ENCODE measurements at regions not wholly inside any gene's neighbourhood (a gene's known extent, or its start where the extent isn't known, plus 50 kb on each side); places are given as distances from the start of the nearest gene placed in this dataset.

DNA sequence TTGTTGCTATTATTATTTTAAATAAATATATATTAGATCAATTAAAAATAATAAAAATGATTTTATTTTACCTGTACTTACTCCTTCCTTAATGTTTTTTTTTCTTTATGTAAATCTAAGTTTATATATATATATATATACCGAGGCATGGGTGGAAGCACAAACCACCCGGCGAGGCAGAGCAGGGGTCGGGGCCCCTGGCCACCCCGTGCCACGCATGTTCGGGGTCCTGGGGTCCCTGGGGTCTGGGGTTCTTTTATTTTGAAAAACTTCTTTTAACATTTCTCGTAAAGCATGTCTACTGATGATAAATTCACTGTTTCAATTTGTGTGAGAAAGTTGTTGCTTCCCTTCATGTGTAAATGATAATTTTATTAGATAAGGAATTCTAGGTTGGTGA is 976.1 kb downstream of the REEP3 start:
- DNase-seq (ENCODE audit: low spot score): no peak

DNA sequence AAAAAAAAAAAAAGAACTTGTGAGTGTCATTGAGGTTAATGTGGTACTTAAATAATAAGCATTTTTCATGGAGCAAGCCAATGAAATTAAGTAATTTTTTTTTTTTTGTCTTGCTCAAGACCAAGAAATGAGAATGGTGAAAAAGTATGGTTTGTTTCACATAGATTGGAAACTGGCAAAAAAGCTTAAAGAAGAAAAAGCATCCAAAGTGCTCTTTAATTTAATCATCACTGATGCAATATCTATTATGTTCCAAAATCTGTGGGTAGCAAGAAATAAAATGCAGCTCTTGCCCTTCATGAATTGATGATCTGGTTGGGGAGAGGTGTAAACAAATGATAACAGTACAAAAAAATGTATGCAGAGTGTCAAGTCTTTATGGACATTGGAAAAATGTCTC is 980.6 kb downstream of the REEP3 start:
- DNase-seq (ENCODE audit: low spot score): no peak

DNA sequence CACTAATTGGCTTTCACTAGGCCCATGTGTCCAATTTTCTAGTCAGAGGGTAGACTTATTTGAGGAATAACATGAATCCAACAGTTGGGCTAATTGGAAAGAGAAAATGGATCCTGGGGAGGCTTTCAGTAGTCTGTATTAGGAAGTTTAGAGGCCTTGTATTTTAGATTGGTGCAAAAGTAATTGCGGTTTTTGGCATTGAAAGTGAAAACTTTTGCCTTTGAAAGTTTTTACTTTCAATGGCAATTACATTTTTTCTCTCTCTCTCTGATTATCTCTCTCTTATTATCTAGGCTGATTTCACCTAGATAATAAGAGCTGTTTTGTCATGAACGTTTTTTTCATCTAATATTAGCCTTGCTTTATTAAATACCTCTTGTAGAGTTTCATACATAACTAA is 981.7 kb downstream of the REEP3 start:
- DNase-seq (ENCODE audit: low spot score): no peak

DNA sequence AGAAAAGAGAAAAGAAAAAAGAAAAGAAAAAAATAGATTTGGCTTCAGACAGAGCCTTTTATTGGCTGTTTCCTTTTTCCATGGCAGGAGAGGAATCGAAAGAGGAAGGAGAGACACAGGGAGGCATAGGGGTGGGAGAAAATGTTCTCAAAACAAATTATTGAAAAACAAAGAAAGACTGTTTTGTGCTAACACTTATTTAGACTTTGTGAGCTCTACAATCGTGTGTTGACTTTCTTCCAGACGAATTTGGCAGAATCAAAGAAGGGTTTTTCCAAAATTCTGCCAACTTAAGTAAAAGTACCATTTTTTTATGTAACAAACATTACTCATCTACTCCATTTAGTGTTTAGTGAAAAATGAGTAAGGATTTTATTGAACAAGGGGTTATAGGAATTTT is 982.2 kb downstream of the REEP3 start:
- no peak for DNase-seq (ENCODE audit: low spot score)

DNA sequence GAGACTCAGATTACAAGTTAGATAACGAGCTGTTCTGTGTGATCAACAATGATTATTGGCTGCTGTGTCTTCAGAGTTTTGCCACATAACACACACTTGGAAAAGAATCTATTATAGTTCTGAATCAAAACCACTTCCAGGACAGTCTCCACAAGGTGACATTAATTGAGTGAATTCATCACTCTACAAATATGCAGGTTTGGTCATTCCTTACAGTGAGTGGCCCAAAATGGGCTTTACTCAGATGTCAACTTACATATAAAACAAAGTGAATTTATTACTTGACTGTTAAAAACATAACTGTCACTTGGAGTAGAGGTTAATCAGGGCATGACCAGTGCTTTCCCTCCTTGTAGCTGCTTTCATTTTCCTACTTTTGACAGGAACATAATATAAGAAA is 984.3 kb downstream of the REEP3 start:
- no peak for DNase-seq (ENCODE audit: low spot score)

DNA sequence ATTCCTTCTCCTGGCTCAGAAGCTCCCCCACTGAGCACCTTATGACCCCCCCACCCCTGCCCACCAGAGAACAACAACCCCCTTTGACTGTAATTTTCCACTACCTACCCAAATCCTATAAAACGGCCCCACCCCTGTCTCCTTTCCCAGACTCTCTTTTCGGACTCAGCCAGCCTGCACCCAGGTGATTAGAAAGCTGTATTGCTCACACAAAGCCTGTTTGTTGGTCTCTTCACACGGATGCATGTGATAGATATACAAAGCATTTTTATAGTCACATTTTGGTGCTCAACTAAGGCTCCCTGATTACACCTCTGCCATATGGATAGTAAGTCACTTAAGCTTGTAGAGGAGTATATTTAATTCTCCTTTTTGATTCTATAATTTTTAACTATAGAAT is 985.8 kb downstream of the REEP3 start:
- DNase-seq (ENCODE audit: low spot score): no peak

DNA sequence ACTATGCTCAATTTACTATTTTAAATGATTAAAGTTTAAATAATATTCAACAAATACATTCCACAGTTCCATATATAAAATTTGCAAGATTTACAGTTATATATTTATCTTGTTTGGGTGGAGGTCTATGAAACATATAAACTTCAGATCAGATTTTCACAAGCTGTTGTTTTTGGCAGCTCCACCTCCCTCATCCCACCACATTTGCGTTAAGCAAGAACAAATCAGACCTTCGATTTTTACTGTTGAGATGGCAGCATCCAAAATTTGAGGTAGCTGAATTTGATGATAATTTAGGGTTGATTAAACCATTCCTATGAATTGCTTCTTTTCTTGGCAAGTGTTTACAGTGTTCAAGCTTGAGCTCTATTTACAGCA is 986.4 kb downstream of the REEP3 start:
- no peak for DNase-seq (ENCODE audit: low spot score)

DNA sequence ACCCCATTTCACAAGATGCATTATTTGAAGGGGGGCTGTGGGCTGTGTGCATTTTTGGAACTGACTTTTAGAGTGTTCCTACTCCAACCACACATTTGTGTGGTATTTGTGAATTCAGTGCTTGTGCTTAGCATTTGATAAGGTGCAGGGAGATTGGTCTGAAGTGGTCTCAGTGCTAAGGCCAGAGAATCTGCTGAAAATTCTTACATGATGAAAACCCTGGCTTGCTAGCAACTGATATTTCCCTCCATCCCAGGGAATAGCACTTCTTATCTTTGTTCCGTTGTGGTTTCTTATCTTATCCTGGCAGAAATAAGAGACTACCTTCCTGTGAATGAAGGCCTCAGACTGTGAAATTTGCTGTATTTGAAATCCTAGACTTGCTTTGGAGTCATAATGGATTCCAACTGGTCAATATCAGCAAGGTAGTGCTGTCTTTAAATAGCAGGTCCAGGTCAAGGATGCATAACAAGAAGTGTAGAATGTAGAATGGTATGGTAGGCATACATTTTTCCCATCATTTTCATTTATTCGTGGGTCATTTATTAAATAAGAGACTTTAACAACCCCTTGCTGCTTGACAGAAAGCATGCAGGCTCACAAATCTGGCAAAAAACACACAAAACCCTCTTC is 986.9 kb downstream of the REEP3 start:
- no peak for DNase-seq (ENCODE audit: low spot score)

DNA sequence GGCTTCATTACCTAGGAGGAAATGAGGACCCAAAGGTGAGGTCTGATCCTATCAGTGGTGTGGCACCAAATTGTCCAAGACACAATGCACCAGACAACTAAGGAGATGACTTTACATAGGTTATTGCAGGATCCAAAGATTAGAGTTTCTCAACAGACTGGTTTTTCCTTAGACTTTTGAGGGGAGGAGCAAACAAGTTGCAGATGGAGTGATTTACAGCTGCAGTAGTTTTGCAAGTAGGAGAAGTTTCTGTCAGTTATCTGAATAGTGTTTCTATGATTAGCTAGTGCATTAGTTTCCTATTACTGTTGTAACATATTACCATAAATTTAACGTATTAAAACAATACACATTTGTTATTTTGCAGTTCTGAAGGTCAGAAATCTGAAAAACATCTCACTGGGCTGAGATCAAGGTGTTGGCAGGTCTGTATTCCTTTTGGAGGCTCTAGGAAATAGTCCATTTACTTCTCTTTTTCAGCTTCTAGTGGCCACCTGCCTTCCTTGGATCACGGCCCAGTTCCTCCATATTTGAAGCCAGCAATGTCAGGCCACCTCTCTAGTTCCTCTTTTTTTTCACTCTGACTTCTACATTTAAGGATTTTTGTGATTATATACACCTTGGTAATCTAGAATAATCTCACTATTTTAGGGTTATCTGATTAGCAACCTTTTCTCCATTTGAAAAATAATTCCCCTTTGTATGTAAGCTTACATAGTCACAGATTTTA is 994.9 kb downstream of the REEP3 start:
- DNase-seq (ENCODE audit: low spot score): no peak

DNA sequence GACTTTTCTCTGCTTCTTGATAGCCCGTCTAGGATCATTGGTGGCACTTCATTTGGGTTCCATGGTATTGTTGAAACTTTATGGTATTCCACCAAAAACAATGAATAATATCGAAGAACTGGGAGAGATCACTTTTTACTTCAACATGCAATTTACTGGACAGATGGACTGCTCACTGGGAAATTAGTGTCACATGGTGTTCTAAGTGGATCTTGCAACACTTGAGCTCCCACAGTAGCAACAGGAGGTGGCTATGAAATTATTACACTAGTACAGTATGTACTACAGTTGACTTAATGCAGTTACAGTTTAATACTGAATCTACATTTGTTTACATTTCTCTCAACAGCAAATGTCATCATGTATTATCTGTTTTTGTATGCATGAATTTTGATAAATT is 997.3 kb downstream of the REEP3 start:
- no peak for DNase-seq (ENCODE audit: low spot score)

DNA sequence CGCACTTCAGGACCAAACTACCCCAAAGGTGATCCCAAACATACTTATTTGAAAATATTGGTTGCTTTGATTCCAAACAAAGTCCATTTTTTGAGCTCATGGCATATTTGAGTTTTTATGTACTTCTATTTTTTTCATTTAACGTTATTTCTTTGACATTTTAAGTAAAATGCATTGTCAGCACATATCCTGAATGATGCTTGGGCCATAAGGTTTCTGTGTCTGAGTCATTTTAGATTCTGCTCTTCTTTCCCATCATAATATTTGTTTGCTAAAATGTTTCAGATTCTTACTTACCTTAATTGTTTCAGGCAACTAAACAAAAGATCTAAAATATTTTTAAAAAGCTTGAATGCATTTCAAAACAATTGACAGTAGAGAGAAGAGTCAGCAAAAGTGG is 998.2 kb downstream of the REEP3 start:
- DNase-seq (ENCODE audit: low spot score): no peak

DNA sequence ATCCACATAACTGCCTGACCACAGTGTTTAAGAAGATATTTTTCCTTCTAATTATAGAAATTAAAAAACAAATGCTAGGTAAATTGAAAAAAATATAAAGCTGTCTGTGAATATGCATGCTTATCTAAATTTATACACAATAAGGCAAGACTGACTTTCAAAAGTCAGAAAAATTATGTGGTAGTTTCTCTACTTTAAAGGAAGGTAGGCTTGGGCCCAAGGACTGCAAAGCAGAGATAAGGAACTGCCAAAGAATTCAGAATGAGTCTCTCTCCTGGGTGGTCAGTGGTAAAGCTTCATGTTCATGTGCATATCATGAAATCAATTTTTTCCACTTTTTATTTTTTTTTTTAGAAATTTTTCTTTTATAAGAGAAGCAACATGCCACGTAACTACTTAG is 998.6 kb downstream of the REEP3 start:
- DNase-seq (ENCODE audit: low spot score): no peak

DNA sequence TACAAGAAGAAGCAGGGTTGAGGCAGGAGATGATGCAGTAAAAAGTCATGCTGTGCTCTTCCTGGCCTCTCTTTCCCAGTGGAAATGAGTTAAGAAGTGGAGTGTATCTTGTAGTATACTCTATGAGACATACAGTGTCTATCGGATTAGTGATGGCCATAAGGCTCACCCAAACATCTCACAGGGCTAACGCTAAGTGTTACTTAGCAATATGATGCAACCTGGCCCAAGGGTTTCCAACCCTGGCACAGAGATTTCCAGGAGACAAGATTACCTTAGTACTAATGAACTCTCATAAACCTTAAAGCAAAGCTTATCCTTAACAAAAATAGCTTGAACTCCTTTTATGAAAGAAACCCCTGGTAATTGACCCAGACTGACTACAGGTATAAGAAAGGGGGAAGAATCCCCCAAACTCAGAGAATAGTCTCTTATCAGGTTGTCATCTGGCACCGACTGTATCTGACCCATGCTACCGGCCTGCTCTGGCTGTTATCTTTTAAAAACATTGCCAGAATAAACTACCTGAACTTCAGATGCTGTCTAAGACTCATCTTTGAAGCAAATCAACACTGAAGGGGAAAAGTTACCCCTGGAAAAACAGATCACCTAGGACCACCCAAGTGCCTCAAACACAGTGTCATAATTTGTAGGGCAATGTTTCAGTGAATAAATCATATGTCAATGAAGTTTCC is 1002.0 kb downstream of the REEP3 start:
- no peak for DNase-seq (ENCODE audit: low spot score)

DNA sequence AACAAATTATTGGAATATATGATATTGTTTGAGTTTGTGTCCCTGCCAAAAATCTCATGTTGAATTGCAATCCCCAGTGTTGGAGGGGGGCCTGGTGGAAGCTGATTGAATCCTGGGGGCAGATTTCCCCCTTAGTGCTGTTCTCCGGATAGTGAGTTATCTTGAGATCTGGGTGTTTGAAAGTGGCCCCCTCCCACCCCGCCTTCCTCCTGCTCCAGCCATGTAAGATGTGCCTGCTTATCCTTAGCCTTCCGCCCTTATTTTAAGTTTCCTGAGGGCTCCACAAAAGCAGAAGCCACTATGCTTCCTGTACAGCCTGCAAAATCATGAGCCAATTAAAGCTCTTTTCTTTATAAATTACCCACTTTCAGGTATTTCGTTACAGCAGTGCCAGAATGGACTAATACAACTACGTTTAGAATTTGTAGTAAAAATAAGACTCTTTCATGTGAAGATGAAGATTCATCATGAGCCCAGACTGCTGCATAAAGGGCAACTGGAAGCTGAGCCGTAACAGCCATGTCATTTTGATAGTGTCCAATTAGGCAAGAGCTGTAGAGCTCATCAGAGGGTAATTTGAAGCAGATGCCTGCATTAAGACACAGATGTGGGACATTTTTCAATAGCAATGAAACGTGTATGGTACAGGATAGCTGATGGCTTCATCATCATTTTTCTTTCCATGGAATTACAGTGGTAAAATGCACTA is 1007.2 kb downstream of the REEP3 start:
- DNase-seq (ENCODE audit: low spot score): no peak

DNA sequence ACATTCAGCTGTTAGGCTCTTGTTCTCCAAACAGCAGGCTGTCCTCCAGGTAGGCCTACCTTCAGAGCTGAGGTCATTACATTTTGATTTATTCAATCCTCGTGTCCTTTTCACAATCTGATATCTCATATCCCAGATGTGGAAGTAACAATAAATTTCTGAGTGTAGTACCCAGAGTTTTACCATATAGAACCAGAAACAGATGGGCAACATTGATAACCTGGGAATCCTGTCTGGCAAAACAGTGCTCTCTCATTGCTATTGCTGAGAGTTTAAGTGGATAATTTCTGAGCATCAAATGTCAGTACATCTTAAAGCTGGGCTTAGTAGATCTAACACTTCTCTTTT is 1007.8 kb downstream of the REEP3 start:
- DNase-seq (ENCODE audit: low spot score): no peak

DNA sequence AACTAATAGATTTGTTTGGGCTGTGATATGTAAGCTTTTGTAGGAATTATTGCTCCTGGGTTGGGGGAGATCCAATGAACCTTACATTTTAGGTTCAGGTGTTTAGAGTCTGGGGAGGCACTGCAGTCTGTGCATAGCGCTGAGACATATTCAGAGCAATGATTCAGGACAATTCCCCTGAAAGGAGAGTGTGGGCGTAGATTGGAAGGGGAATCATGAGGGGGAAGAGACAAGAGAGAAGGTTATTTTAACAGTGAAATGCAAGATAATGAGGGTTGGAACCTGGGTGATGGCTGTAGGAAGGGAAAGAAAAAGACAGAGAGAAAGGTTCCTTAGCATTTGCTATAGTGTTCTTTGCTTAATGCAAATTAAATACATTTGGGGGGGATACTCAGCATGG is 1013.4 kb downstream of the REEP3 start:
- no peak for DNase-seq (ENCODE audit: low spot score)

DNA sequence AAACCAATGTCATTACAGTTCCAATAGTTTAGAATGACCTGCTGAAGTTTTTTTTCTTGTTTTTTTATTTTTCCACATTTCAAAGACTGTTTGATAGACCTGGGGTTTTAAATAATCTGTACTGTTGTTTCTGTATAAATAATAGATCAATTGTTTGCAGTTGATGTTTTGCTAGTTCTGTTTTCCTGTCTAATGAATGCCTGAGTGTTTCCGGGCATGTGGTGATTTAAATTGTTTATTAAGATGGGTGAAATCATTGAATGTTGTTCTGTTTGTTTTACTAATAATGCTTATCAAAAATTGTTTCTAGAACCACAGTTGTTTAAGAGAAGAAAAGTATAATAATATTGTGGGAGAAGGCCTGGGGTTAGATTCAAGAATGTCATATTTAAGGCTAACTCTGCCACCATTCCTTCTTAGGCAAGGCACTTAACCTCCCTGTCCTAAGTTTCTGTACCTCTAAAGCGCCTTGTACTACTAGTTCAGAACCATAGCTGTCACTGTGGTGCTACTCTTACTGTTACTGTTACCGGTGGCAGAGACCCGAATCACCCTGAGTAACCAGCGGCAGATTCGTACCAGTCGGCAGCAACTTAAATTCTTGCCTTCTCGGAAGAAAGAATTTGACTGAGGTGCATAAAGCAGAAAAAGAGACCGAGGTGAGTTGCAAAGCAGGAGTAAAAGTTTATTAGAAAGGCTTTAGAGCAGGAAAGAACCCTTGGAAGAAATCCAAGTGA is 1014.1 kb downstream of the REEP3 start:
- DNase-seq (ENCODE audit: low spot score): no peak

DNA sequence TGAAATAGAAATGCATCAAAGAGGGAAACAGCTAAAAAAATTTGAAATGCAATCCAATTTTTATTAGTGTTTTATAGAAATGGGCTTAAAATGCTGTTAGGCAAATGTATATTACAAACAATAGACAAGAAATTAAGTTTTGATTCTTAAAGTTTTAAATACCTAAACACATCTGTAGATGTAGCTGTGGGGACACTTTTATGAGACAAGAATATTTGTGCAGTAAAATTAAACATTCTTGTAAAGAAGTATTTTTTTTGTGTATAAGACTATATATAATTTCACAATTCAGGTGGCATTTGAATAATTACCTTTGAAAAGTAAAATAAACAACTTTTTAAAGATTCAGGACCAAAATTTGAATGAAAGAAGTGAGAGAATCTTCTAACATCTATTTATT is 1015.9 kb downstream of the REEP3 start:
- DNase-seq (ENCODE audit: low spot score): no peak

DNA sequence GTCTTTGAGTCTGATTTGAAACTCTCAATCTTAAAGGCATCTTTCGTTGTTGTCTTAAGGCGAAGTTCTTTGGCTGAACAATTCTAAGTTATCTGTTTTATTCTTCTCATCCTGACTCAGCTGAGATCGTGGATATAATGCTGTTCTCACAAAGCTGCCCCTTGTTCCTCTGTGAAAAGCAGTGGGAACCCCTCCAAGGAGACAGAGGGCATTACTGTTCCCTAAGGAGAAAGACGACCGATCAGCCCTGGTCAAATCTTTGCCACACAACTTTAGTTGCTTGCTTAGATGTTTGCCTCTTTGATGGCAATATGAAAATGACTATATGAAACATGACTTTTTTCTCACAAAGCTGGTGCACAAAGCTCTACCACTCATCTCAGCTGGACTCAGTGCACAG is 1016.7 kb downstream of the REEP3 start:
- no peak for DNase-seq (ENCODE audit: low spot score)

DNA sequence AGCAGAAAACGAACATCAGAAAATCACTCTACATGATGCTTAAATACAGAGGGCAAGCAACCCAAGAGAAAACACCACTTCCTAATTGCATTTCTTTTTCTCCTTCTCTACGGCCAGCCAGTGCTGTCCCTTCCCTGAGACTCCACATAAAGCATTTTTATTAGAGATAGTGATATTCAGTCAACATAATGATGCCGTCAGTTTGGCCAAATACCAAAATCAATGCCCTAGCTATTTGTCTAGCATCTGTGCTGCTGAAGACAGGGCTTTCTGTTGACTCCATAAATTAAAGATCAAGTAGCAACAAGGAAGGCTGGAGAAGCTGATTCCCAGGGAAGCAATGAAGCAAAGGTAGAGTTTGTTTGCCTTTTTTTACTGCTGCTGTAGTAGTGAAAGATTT is 1024.9 kb downstream of the REEP3 start:
- DNase-seq (ENCODE audit: low spot score): no peak

DNA sequence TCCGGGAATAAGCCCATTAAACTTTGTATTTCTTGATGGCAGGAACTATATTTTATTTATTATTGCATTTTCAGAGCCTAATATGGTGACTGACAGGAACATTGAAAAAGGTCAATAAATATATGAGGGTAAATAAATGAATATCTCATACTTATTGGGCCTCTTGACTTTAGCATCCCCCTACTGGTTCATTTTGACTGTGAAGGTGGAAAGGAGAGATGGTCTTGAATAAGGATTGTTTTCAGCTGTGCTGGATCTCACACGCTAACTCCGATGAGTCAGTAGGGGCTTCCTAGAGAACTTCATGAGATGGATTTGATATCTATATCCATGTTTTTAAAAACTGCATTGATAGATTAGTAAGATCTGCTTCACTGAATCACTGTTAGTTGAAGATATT is 1026.0 kb downstream of the REEP3 start:
- no peak for DNase-seq (ENCODE audit: low spot score)

DNA sequence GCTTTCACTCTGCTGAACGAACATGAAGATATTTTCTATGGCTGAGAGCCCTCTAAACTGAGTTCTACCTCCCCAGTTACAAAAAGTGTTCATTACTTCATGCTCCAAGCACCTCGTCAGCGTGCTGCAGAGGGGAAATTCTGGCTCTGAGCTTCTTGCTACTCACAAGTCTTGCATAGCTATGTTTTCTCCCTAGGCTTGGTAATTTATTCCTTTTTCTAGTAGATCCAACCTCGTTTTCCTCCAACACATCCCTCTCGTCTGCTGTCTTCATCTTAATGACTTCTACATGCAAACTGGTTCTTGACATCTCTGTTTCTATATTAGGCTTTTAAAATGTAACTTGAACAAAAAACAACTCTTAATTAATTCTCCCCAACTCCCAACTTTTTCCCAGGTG is 1034.5 kb downstream of the REEP3 start:
- no peak for DNase-seq (ENCODE audit: low spot score)
